ENCODE measurements at regions not wholly inside any gene's neighbourhood (a gene's known extent, or its start where the extent isn't known, plus 50 kb on each side); places are given as distances from the start of the nearest gene placed in this dataset.
A peak's percentile ranks its signal among the peaks of the same experiment; 100 is the strongest.
"Not testable (repeated sequence)": the region's sequence is repeated elsewhere in the genome, so short reads cannot be mapped to it uniquely, and the experiment has no call there.

DNA sequence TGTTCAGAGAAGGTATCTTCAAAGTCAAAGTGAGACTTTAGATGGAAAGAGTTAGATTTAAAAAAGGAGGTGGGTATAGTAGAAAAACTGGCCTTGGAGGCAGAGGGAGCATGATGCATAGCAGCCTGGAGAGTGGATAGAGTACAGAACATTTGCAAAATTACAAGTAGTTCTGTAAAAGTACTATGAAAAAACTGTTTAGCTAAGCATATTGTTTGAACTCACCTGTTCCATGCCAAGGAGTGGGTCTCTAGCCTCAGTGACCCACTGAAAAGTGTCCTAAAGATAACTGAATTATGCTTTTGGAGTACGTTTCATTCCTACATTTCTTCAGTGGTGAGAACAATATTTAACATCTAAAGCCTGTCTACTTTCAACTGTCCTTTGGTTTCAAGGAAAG, 218.9 kb downstream of the NAP1L3 start:
- no peaks in the 10 kb centered on the region for H3K4me1 Mint-ChIP-seq (ENCODE audit: low read depth, unreplicated experiment)

DNA sequence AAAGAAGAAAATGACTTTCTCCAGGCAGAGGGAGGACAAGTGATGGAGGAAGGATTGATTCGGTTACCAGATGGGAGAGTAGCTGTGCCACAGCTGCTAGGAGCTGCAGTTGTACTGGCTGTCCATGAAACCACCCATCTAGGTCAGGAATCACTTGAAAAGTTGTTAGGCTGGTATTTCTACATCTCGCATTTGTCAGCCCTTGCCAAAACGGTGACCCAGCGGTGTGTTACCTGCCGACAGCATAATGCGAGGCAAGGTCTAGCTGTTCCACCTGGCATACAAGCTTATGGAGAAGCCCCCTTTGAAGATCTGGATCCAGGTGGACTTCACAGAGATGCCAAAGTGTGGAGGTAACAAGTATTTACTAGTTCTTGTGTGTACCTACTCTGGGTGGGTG, 238.7 kb downstream of the NAP1L3 start:
- H3K36me3 Mint-ChIP-seq (ENCODE audit: low read depth, unreplicated experiment); H3K9ac ChIP-seq (ENCODE audit: low read length); H3K79me2 ChIP-seq (ENCODE audit: insufficient read depth, low read length); H3K27me3 ChIP-seq (ENCODE audit: insufficient read depth, low read length); H3K9me3 Mint-ChIP-seq (ENCODE audit: unreplicated experiment); H4K20me1 ChIP-seq (ENCODE audit: insufficient read depth, low read length); H3K4me1 ChIP-seq (ENCODE audit: insufficient read depth, low read length); H3K9me3 ChIP-seq (ENCODE audit: insufficient read depth, low read depth, low read length); H3K4me3 ChIP-seq (ENCODE audit: insufficient read depth, low read depth, low read length); H3K36me3 ChIP-seq (ENCODE audit: insufficient read depth, low read length); H3K4me2 ChIP-seq (ENCODE audit: low read length); H2AFZ ChIP-seq (ENCODE audit: low read depth, low read length); FAIRE-seq; H3K27ac ChIP-seq (ENCODE audit: low read depth, low read length); H3K27me3 Mint-ChIP-seq (ENCODE audit: low read depth, unreplicated experiment); H3K27ac Mint-ChIP-seq (ENCODE audit: unreplicated experiment); H3K4me3 Mint-ChIP-seq (ENCODE audit: unreplicated experiment); DNase-seq (ENCODE audit: low read depth); H3K4me1 Mint-ChIP-seq (ENCODE audit: low read depth, unreplicated experiment): not testable (repeated sequence)

More for the DNA sequence above, 218.9 kb downstream of the NAP1L3 start:
- DNase-seq (ENCODE audit: low read depth) (no peak), FAIRE-seq (peak; percentile 54)
- TF ChIP-seq, protein P1, sequence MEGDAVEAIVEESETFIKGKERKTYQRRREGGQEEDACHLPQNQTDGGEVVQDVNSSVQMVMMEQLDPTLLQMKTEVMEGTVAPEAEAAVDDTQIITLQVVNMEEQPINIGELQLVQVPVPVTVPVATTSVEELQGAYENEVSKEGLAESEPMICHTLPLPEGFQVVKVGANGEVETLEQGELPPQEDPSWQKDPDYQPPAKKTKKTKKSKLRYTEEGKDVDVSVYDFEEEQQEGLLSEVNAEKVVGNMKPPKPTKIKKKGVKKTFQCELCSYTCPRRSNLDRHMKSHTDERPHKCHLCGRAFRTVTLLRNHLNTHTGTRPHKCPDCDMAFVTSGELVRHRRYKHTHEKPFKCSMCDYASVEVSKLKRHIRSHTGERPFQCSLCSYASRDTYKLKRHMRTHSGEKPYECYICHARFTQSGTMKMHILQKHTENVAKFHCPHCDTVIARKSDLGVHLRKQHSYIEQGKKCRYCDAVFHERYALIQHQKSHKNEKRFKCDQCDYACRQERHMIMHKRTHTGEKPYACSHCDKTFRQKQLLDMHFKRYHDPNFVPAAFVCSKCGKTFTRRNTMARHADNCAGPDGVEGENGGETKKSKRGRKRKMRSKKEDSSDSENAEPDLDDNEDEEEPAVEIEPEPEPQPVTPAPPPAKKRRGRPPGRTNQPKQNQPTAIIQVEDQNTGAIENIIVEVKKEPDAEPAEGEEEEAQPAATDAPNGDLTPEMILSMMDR (IDR thresholded peaks at IDR 0.05; ENCODE audit: insufficient read depth, low read depth, low read length): no peak
- no peak for TF ChIP-seq EZH2 (IDR thresholded peaks at IDR 0.05; ENCODE audit: insufficient read depth, low read length)
- H3K4me3 ChIP-seq (ENCODE audit: insufficient read depth, low read depth, low read length): no peak overlapping the region
- H3K27ac Mint-ChIP-seq (ENCODE audit: unreplicated experiment): no peak overlapping the region
- no peaks in the 10 kb centered on the region for H3K4me1 ChIP-seq (ENCODE audit: insufficient read depth, low read length)
- H3K79me2 ChIP-seq (ENCODE audit: insufficient read depth, low read length): no peaks in the 10 kb centered on the region
- H3K4me2 ChIP-seq (ENCODE audit: low read length): no peak overlapping the region
- H3K27ac ChIP-seq (ENCODE audit: low read depth, low read length): no peak overlapping the region
- H3K36me3 Mint-ChIP-seq (ENCODE audit: low read depth, unreplicated experiment): no peaks in the 10 kb centered on the region
- no peak overlapping the region for H3K9ac ChIP-seq (ENCODE audit: low read length)
- H3K4me3 Mint-ChIP-seq (ENCODE audit: unreplicated experiment): no peak overlapping the region
- H3K36me3 ChIP-seq (ENCODE audit: insufficient read depth, low read length): no peaks in the 10 kb centered on the region
- no peak overlapping the region for H2AFZ ChIP-seq (ENCODE audit: low read depth, low read length)
- H3K9me3 ChIP-seq (ENCODE audit: insufficient read depth, low read depth, low read length): no peaks in the 10 kb centered on the region
- H3K27me3 Mint-ChIP-seq (ENCODE audit: low read depth, unreplicated experiment): no peaks in the 10 kb centered on the region
- no peaks in the 10 kb centered on the region for H4K20me1 ChIP-seq (ENCODE audit: insufficient read depth, low read length)
- no peaks in the 10 kb centered on the region for H3K27me3 ChIP-seq (ENCODE audit: insufficient read depth, low read length)
- H3K9me3 Mint-ChIP-seq (ENCODE audit: unreplicated experiment): no peaks in the 10 kb centered on the region

DNA sequence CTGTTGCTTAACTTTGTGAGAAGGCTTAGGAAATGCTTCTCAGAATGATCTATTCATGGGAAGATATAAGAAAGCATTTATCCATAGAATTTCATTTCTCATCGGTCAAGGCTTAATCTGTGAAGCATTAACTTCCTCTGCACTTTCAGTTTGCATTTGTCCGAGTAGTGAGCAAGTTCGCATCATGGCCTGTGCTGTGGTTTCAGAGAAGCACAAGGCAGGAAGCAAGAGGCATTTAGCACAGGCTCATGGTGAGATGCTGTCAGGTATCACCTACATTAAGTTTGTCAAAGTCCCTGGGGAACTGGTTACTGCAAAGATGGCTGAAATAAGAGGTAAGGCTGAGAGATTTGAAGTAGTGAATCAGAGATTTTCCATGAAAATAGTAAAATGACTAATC, 244.9 kb downstream of the NAP1L3 start:
- H4K20me1 ChIP-seq (ENCODE audit: insufficient read depth, low read length): no peaks in the 10 kb centered on the region
- no peak for DNase-seq (ENCODE audit: low read depth)
- no peaks in the 10 kb centered on the region for H3K36me3 ChIP-seq (ENCODE audit: insufficient read depth, low read length)
- H3K27ac ChIP-seq (ENCODE audit: low read depth, low read length): no peak overlapping the region
- Mint-ChIP-seq H3K36me3 (ENCODE audit: low read depth, unreplicated experiment) (no peaks in the 10 kb centered on the region), H3K4me1 (ENCODE audit: low read depth, unreplicated experiment) (no peaks in the 10 kb centered on the region), H3K27me3 (ENCODE audit: low read depth, unreplicated experiment) (no peaks in the 10 kb centered on the region), H3K4me3 (ENCODE audit: unreplicated experiment) (no peak overlapping the region), H3K9me3 (ENCODE audit: unreplicated experiment) (no peaks in the 10 kb centered on the region), H3K27ac (ENCODE audit: unreplicated experiment) (no peak overlapping the region)
- TF ChIP-seq, protein P1 (IDR thresholded peaks at IDR 0.05; ENCODE audit: insufficient read depth, low read depth, low read length): no peak
- TF ChIP-seq EZH2 (IDR thresholded peaks at IDR 0.05; ENCODE audit: insufficient read depth, low read length): no peak
- H3K79me2 ChIP-seq (ENCODE audit: insufficient read depth, low read length): no peaks in the 10 kb centered on the region
- no peak overlapping the region for H3K4me3 ChIP-seq (ENCODE audit: insufficient read depth, low read depth, low read length)
- no peaks in the 10 kb centered on the region for H3K9me3 ChIP-seq (ENCODE audit: insufficient read depth, low read depth, low read length)
- H3K4me1 ChIP-seq (ENCODE audit: insufficient read depth, low read length): no peaks in the 10 kb centered on the region
- peak; percentile 94 for FAIRE-seq
- H2AFZ ChIP-seq (ENCODE audit: low read depth, low read length): no peak overlapping the region
- H3K27me3 ChIP-seq (ENCODE audit: insufficient read depth, low read length): no peaks in the 10 kb centered on the region
- no peak overlapping the region for H3K9ac ChIP-seq (ENCODE audit: low read length)
- no peak overlapping the region for H3K4me2 ChIP-seq (ENCODE audit: low read length)

All from astrocyte (in vitro differentiated cells and primary cell).